Neural progenitor cell (in vitro differentiated cells): ENCODE measurements at regions not wholly inside any gene's neighbourhood (a gene's known extent, or its start where the extent isn't known, plus 50 kb on each side); places are given as distances from the start of the nearest gene placed in this dataset.

Source experiments
- DNase-seq: peaks from one replicate; pipeline ENCODE4 v3.0.0-alpha.2; 2016; ENCODE audit warnings: low spot score
- H2AFZ ChIP-seq: fragments of 200-600 bp; sonication (generic); replicated peaks from 2 replicates; pipeline ENCODE4 v1.6.1; 2016; ENCODE audit warnings: antibody characterized with exemption
- H3F3A ChIP-seq: fragments of 200-600 bp; sonication (generic); 2 replicates; pipeline ENCODE4 v1.6.1; 2016; ENCODE audit warnings: antibody characterized with exemption, low read depth
- H3K27ac ChIP-seq: fragments of 200-600 bp; sonication (generic); 2 replicates; pipeline ENCODE4 v1.5.1; 2016; ENCODE audit warnings: mild to moderate bottlenecking
- H3K27me3 ChIP-seq: fragments of 200-600 bp; sonication (generic); 2 replicates; pipeline ENCODE4 v1.6.1; 2016; ENCODE audit warnings: mild to moderate bottlenecking, moderate library complexity
- H3K36me3 ChIP-seq: fragments of 200-600 bp; sonication (generic); 2 replicates; pipeline ENCODE4 v1.5.1; 2016
- H3K4me1 ChIP-seq: fragments of 200-600 bp; sonication (generic); 2 replicates; pipeline ENCODE4 v1.6.1; 2016; ENCODE audit warnings: mixed run types
- H3K4me2 ChIP-seq: fragments of 200-600 bp; sonication (generic); 2 replicates; pipeline ENCODE4 v1.6.1; 2016
- H3K4me3 ChIP-seq: fragments of 200-600 bp; sonication (generic); 2 replicates; pipeline ENCODE4 v1.5.1; 2016
- H3K79me2 ChIP-seq: fragments of 200-600 bp; sonication (generic); 2 replicates; pipeline ENCODE4 v1.6.1; 2016; ENCODE audit warnings: low read depth
- H3K9ac ChIP-seq: fragments of 200-600 bp; sonication (generic); 2 replicates; pipeline ENCODE4 v1.6.1; 2016
- H3K9me3 ChIP-seq: fragments of 200-600 bp; sonication (generic); 2 replicates; pipeline ENCODE4 v1.5.1; 2016; ENCODE audit warnings: low read depth
- H4K20me1 ChIP-seq: fragments of 200-600 bp; sonication (generic); 2 replicates; pipeline ENCODE4 v1.6.1; 2016; ENCODE audit warnings: low read depth
- H3K27ac Mint-ChIP-seq: 3 replicates; pipeline ENCODE4 v1.8.0; 2021; ENCODE audit warnings: mixed read lengths
- H3K27me3 Mint-ChIP-seq: 2 replicates; pipeline ENCODE4 v1.8.0; 2022; ENCODE audit warnings: low read depth, mild to moderate bottlenecking, inconsistent platforms, moderate library complexity, mixed read lengths; ENCODE audit not compliant: insufficient read depth
- H3K36me3 Mint-ChIP-seq: 3 replicates; pipeline ENCODE4 v1.8.0; 2021; ENCODE audit warnings: mixed read lengths
- H3K4me1 Mint-ChIP-seq: 3 replicates; pipeline ENCODE4 v1.8.0; 2021; ENCODE audit warnings: mixed read lengths
- H3K4me3 Mint-ChIP-seq: 3 replicates; pipeline ENCODE4 v1.8.0; 2021; ENCODE audit warnings: mild to moderate bottlenecking, moderate library complexity, mixed read lengths
- H3K9me3 Mint-ChIP-seq: 3 replicates; pipeline ENCODE4 v1.8.0; 2020; ENCODE audit warnings: mixed read lengths
- EZH2 ChIP-seq: fragments of 200-600 bp; sonication (generic); IDR thresholded peaks from 2 replicates; pipeline ENCODE4 v1.6.1; 2017; ENCODE audit warnings: antibody characterized with exemption, mild to moderate bottlenecking, moderate library complexity
- EZH2phosphoT487 ChIP-seq: fragments of 200-600 bp; sonication (generic); IDR thresholded peaks from 2 replicates; pipeline ENCODE4 v1.6.1; 2017; ENCODE audit warnings: antibody characterized with exemption
- TF ChIP-seq, protein P1 (sequence below): fragments of 200-600 bp; sonication (generic); IDR thresholded peaks from 2 replicates; pipeline ENCODE4 v1.5.1; 2017; ENCODE audit warnings: antibody characterized with exemption, mild to moderate bottlenecking

DNA sequence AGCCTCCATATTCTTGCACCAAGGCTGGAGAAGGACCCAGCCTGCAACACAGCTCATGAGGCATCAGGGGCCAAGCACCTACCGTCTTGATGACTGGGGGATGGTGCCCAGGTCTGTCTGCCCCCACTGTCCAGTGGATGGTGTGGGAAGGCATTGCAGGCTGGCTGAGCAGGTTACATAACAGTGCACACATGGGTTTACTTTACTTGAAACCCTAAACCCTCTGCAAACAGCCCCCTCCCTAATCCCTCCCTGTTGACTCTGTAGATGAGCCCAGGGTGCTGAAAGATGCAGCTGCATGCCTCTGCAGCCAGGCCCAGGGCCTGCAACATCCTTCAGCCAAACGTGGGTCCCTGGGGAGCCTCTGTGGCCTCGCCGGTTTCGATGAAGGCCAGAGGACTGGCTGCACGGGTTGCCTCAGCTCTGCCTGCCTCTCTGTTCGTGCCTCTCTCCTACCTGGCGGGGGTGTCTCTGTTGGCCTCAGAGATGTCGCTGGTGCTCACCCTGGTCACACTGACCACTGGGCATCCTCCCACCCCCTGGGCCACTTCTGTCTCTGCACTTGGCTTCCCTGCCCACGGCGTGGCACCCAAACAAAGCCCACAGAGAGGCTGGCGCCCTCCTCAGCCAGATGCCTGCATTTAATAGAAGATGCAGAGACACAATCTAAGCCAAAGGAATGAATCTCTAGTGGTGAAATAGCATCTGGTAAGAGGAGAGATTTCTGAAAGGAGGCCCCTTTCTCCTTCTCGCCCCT, 95.1 kb downstream of the METRNL start:
- H3K27ac Mint-ChIP-seq: peak overlapping the region; percentile 60
- H3K4me3 ChIP-seq: no peak overlapping the region
- peaks cover 18% of the 10 kb centered on the region for H3K4me1 Mint-ChIP-seq
- H4K20me1 ChIP-seq: no peaks in the 10 kb centered on the region
- H3K36me3 ChIP-seq: no peaks in the 10 kb centered on the region
- peak overlapping the region; percentile 50 for H2AFZ ChIP-seq
- H3K27ac ChIP-seq: no peak overlapping the region
- no peak overlapping the region for H3K4me2 ChIP-seq
- no peaks in the 10 kb centered on the region for H3K9me3 Mint-ChIP-seq
- peaks cover 8% of the 10 kb centered on the region for H3K27me3 Mint-ChIP-seq
- H3K4me3 Mint-ChIP-seq: no peak overlapping the region
- peaks cover 17% of the 10 kb centered on the region for H3K4me1 ChIP-seq
- H3K27me3 ChIP-seq: no peaks in the 10 kb centered on the region
- H3K9ac ChIP-seq: no peak overlapping the region
- H3K79me2 ChIP-seq: no peaks in the 10 kb centered on the region
- TF ChIP-seq EZH2 (no peak), EZH2phosphoT487 (no peak)
- TF ChIP-seq, protein P1, sequence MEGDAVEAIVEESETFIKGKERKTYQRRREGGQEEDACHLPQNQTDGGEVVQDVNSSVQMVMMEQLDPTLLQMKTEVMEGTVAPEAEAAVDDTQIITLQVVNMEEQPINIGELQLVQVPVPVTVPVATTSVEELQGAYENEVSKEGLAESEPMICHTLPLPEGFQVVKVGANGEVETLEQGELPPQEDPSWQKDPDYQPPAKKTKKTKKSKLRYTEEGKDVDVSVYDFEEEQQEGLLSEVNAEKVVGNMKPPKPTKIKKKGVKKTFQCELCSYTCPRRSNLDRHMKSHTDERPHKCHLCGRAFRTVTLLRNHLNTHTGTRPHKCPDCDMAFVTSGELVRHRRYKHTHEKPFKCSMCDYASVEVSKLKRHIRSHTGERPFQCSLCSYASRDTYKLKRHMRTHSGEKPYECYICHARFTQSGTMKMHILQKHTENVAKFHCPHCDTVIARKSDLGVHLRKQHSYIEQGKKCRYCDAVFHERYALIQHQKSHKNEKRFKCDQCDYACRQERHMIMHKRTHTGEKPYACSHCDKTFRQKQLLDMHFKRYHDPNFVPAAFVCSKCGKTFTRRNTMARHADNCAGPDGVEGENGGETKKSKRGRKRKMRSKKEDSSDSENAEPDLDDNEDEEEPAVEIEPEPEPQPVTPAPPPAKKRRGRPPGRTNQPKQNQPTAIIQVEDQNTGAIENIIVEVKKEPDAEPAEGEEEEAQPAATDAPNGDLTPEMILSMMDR: no peak
- no peaks in the 10 kb centered on the region for H3K36me3 Mint-ChIP-seq
- no peaks in the 10 kb centered on the region for H3K9me3 ChIP-seq
- H3F3A ChIP-seq: no peaks in the 10 kb centered on the region
- peak; percentile 62 for DNase-seq

GRCh38 chr17:83175119-83175821, 95.9 kb downstream of the METRNL start:
- H3K36me3 Mint-ChIP-seq: no peaks in the 10 kb centered on the region
- H3K27me3 Mint-ChIP-seq: peaks cover 8% of the 10 kb centered on the region
- TF ChIP-seq, protein P1: no peak
- no peak for TF ChIP-seq EZH2phosphoT487
- TF ChIP-seq EZH2: no peak
- H3K4me3 Mint-ChIP-seq: no peak overlapping the region
- Histone ChIP-seq H3K9me3 (no peaks in the 10 kb centered on the region), H3K36me3 (no peaks in the 10 kb centered on the region), H3K4me1 (peaks cover 17% of the 10 kb centered on the region), H3K4me3 (no peak overlapping the region), H3K27ac (no peak overlapping the region), H3K27me3 (no peaks in the 10 kb centered on the region), H4K20me1 (no peaks in the 10 kb centered on the region), H3K4me2 (no peak overlapping the region), H3F3A (no peaks in the 10 kb centered on the region), H3K9ac (no peak overlapping the region), H3K79me2 (no peaks in the 10 kb centered on the region), H2AFZ (no peak overlapping the region)
- H3K27ac Mint-ChIP-seq: no peak overlapping the region
- no peak for DNase-seq
- no peaks in the 10 kb centered on the region for H3K9me3 Mint-ChIP-seq
- peaks cover 20% of the 10 kb centered on the region for H3K4me1 Mint-ChIP-seq

- Histone ChIP-seq H3K9me3 (no peaks in the 10 kb centered on the region), H3K27ac (no peak overlapping the region), H3F3A (no peaks in the 10 kb centered on the region), H3K36me3 (no peaks in the 10 kb centered on the region), H3K79me2 (no peaks in the 10 kb centered on the region), H2AFZ (no peak overlapping the region), H4K20me1 (no peaks in the 10 kb centered on the region), H3K9ac (no peak overlapping the region), H3K4me2 (no peak overlapping the region), H3K4me3 (no peak overlapping the region), H3K27me3 (no peaks in the 10 kb centered on the region), H3K4me1 (peaks cover 10% of the 10 kb centered on the region)
- Mint-ChIP-seq H3K4me3 (no peak overlapping the region), H3K27me3 (peaks cover 8% of the 10 kb centered on the region), H3K27ac (peak overlapping the region; percentile 4), H3K9me3 (no peaks in the 10 kb centered on the region), H3K36me3 (no peaks in the 10 kb centered on the region), H3K4me1 (peaks cover 15% of the 10 kb centered on the region)
- TF ChIP-seq EZH2 (no peak), EZH2phosphoT487 (no peak)
- TF ChIP-seq, protein P1: no peak
- no peak for DNase-seq
Measured at GRCh38 chr17:83175822-83176622, 96.6 kb downstream of the METRNL start.
